ENCODE measurements at regions not wholly inside any gene's neighbourhood (a gene's known extent, or its start where the extent isn't known, plus 50 kb on each side); places are given as distances from the start of the nearest gene placed in this dataset.

DNA sequence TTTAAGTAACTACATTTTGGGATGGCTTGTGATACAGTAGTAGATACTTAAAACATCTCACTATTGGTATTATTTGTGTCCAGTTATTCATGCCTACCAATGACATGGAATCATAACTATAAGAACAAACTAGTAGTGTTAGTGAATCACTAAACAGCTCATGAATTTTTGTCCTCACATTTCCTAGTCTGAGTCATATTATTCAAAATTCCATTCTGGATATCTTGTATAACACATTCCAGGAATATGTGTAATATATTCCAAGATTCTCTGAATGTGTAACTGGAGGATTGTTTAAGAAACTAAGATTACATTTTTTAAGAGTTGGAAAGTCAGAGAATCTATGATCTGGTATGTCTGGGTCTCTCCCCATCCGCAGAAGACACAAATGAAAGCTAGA, 565.3 kb upstream of the ZNF608 start:
- intact Hi-C loops (cut with DNase I), result no loop called here

DNA sequence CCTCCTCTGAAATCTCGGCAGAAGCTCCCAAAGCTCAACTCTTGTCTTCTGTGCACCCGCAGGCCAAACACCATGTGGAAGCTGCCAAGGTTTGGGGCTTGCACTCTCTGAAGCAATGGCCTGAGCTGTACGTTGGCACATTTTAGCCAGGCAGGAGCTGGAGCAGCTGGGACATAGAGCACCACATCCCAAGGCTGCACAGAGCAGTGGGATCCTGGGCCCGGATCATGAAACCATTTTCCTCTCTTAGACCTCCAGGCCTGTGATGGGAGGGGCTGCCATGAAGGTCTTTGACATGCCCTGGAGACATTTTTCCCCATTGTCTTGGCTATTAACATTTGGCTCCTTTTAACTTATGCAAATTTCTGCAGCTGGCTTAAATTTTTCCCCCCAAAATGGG, 567.1 kb upstream of the ZNF608 start:
- no peak for DNase-seq (ENCODE audit: low spot score)
- intact Hi-C loops (cut with DNase I), result no loop called here

More for the DNA sequence above, 565.3 kb upstream of the ZNF608 start:
- no peak for DNase-seq (ENCODE audit: low spot score)

DNA sequence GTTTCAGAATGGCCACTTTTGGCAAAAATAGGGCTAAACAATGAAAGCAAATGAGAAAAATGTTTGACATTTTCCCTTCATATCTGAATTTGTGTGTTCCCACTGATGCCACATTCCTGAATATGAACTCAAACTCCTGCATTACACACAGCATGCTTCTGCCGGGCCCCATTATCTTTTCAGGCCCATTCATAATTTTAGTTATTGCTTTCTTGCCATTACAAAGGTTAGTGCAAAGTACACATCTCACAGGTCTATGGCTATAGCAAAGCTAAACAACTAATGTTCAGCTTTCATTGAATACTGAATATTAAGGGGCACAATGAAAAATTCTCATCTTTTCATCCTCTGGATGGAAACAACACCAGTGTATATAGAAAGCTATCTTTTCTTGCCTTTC, 568.9 kb upstream of the ZNF608 start:
- intact Hi-C loops (cut with DNase I), result no loop called here
- DNase-seq (ENCODE audit: low spot score), result no peak

DNA sequence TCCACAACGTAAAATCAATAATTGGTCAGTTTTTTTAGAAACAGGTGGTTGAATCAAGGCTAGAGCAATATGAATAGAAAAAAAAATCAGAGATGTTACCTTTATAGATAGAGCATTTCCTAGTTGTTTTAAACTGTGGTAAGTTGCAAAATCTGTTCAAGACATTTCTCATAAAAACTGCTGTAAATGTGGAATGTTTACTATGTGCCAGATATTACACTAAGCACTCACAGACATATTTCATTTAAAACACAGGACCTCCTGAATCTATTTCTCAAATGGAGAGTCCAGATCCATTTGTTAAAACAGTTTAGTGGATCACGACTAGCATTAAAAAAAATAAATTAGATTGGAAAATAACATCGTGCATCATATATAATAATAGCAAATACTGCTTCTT, 570.0 kb upstream of the ZNF608 start:
- no peak for DNase-seq (ENCODE audit: low spot score)
- intact Hi-C loops (cut with DNase I), result no loop called here

DNA sequence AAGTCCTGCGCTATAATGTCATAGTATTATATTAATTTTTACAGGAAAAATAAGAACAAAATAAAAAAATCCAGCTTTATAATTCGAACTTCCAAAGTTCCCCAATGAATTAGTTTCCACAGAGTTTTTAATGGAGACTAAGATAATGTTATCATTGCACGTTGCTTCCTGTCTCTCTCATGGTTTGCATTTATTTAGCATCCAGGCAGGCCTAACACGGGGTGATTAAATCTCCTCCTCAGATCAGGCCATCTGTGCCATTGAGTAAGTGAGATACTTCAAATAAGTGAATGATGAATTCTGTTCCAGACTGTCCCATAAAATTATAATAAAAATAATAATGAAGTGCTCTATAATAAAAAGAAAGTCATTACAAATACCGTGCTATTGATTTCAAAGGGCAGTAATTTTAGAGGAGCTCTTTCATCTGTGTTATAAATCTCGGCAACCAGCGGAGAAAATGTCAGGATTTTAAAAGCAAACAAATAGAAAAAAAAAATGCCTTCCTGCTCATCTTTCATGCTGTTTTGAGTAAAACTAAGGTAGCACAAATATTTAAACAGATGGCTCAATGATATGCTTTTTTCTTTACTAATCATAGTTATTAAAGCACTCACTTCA, 570.6 kb upstream of the ZNF608 start:
- intact Hi-C loops (cut with DNase I), result no loop called here
- DNase-seq (ENCODE audit: low spot score), result no peak

DNA sequence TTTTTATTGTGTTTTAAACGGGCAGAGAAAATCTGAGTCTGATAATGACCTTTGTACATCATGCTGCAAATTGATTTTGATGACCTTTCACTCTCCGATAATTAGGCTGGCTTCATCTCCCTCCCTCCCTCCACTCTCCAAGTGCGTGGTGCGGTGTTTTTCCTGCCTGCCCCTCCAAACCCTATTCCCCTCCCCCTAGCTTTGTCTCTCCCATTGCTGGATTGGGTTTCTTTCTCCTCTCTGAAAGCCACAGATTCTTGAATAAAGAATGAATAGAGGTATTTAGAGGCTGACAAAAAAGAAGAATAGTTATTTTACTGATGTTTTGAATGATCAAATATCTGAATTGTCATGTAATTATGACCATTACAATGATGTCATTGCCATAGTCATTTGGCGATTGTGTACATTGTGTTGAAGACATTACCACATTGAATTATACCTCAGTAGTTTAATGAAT, 571.1 kb upstream of the ZNF608 start:
- no peak for DNase-seq (ENCODE audit: low spot score)
- intact Hi-C loops (cut with DNase I), result no loop called here

DNA sequence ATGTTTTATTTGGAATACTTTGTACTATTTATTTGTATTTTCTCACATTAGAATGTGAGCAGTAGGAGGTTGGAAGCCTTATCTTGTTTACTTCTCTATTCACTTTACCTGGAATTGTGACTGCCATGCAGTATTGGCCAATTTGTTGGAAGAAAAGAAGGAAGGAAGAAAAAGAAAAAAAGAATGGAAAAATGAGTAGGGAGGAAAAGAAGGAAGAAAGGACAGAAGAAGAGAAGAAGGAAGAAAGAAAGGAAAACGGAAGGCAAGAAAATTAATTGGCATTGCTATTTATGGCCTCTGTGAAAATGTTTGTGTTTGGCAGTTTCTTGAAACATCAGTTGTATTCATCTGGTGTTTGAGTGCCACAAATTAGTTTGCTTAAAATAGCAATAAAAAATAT, 575.2 kb upstream of the ZNF608 start:
- no peak for DNase-seq (ENCODE audit: low spot score)
- intact Hi-C loops (cut with DNase I), result no loop called here

DNA sequence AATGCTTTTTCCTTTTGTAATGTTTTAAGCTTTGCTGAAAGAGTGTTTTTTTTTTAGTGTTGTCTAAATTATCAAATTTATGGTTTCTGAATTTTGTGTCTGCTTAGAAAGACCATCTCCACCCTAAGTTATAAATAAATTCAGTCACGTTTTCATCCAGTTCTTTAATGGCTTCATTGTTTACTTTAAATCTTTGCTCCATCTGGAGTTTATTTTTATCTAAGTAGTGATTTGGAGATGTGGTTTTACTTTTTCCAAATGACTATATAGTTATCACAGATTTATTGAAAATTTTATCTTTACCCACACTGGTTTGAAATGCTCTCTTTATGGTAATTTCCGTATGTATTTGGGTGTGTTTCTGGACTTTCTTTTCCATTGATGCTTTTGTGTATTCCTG, 577.2 kb upstream of the ZNF608 start:
- intact Hi-C loops (cut with DNase I), result no loop called here
- DNase-seq (ENCODE audit: low spot score), result no peak

DNA sequence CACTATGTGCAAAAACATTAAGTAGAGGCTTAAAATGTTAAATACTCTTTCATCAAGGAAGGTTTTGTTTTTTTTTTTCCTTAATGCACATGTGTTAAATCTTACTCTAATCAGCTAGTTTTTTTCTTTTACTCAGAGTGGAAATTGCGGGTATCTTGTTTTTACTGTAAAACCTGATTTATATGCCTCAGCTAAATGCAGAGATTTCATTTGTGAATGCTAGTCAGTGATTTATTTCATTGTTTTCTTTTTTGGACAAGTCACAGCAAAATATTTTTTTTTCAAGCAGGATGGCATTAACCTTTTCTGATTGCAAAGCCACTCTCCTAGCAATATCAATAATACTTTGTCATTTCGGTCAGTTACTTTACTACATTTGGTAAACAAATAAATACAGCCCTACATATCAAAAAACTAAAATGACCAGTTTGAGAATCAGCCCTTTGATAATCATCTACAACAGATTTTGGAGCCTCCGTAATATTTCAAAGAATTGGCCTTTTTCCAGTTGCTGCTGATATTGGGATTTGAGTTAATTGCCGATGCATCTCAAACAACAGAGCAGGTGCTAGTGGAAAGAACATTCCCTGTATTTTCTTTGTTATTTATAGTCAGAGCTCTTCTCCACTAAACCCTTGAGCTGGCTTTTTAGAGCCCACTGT, 579.2 kb upstream of the ZNF608 start:
- no peak for DNase-seq (ENCODE audit: low spot score)
- intact Hi-C loops (cut with DNase I), result no loop called here

DNA sequence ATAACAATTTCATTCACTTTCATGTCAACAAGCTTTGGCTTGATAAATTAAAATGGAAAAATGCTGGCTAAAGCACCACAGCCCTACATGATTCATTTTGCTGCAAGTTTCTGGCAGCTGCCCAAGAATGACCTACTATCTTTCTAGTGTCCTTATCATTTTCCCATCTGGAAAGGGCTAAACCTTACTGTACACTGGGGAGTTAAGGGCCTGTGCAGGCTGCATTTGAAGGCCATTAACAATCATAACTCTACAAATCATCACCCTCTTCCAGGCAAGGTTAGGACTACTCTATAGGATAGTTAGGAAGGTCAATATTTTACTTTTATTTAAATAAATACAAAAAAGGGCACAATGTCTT, 579.7 kb upstream of the ZNF608 start:
- intact Hi-C loops (cut with DNase I), result no loop called here
- DNase-seq (ENCODE audit: low spot score), result no peak

DNA sequence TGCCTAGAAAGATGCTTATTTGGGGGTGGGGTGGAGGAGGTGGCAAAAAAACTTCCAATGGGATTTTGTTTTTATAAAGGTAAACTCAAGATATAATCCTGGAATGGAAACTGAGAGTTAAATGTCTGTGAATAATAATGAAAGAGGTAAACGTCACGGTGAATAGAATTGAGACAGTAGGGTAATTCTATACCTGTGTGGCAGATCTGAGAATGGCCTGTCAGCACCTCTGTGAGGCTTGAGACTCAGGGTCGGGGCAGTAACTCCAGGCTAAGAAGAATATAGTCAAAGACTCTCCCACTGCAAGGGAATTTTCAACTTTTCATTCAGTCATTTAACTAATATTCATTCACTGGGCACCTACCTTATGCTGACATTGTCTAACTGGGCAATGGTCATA, 581.2 kb upstream of the ZNF608 start:
- intact Hi-C loops (cut with DNase I), result no loop called here
- DNase-seq (ENCODE audit: low spot score), result no peak

DNA sequence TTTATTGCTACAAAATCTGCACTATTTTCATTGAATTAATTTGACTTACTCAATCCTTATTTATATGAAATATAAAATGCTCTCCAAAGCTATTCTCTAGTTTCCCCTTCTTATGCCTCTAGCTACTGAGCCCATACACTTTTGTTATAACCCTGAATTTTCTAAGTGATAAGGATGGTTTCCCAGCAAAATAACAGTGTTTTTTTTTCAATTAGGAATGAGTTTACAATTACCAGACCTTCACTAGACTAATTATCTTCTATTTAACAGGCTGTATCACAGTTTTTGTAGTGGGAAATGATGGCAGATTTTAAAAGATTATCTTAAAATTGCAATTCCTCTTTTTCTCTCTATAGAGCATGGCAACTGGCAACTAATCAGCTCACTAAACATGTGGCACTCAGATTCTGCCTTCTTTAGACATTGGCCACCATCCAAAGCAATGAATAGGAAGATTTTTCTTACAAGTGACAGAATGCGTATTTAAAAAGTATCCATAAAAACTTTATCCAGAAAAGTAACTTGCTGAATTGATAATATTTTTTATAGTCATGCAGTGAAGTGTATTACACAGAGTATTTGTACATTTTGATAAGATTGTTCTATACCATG, 585.7 kb upstream of the ZNF608 start:
- DNase-seq (ENCODE audit: low spot score), result no peak
- intact Hi-C loops (cut with DNase I), result no loop called here

DNA sequence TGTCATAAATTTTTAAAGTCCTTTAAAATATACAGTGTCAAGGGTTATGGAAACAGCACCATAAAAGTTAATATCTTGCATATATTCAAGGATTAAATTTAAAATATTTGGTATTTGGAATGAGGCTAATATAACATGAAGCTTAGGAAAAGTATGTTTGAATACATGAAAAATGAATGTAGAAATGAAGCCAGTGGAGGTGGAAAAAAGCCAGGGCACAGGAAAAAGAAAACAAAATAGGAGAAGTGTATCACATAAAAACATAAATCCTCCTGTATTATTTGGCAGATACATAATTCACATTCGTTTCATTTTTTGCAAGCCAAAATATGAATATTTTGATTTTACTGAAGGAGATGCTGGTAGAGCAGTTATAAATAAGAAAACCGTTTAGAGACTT, 587.0 kb upstream of the ZNF608 start:
- intact Hi-C loops (cut with DNase I), result no loop called here
- no peak for DNase-seq (ENCODE audit: low spot score)

DNA sequence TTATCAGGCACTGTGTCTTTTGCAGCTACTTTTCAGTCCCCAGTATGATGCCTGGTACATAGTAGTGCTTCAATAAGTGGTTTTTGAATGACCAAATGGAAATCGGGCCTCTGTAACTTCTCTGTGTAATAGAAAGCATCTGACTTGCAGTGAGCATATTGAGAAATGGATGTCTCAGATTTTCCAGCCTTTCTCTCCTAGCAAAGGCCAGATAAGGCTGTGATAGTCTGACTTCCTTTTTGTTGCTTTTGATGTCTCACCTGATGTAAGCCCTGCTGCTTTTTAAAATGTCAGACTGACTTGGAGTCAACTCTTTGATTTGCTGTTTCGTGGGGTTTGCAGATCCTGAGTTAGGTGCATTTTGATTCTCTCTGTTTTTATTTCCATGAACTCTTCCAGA, 590.0 kb upstream of the ZNF608 start:
- DNase-seq (ENCODE audit: low spot score), result no peak
- intact Hi-C loops (cut with DNase I), result no loop called here

DNA sequence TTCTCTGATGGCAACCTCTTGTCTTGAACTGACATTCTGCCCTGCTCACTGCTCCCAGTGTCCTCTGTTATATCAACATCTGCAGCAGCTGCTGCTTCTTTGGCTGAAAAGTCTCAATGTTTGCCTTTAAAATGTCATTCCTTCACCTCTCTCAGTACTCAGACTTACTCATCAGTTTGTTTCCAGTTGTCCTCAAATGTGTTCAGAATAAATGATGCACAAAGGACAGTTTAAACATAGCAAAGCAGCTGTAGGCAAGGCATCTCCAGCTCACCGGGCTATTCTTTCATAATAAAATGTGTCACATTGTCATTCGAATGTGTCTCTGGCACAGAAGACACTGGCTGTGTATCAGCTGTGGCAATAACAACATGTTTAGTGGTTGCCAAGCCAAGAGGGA, 590.9 kb upstream of the ZNF608 start:
- intact Hi-C loops (cut with DNase I), result no loop called here

DNA sequence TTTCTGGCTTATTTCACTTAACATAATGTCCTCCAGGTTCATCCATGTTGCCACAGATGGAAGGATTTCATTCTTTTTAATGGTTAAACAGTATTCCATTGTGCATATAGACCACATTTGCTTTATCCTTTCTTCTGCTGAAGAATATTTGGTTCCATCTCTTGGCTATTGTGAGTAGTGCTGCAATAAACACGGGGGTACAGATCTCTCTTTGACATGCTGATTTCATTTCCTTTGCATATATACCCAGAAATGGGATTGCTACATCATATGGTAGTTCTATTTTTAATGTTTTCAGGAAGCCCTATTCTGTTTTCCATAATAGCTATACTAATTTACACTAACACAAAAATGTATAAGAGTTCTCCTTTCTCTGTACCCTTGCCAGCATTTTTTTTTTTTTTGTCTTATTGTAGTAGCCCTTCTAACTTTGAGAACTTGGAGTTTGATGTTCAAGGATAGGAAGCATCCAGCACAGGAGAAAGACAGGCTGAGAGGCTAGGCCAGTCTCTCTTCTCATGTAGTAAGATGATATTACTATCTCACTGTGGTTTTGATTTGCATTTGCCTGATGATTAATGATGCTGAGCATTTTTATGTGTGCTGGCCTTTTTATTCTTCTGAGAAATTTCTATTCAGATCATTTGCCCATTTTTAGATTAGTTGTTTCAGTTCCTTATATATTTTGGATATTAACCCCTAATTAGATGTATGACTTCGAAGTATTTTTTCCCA, 592.2 kb upstream of the ZNF608 start:
- DNase-seq (ENCODE audit: low spot score), result no peak
- intact Hi-C loops (cut with DNase I), result no loop called here

More for the DNA sequence above, 590.9 kb upstream of the ZNF608 start:
- no peak for DNase-seq (ENCODE audit: low spot score)

DNA sequence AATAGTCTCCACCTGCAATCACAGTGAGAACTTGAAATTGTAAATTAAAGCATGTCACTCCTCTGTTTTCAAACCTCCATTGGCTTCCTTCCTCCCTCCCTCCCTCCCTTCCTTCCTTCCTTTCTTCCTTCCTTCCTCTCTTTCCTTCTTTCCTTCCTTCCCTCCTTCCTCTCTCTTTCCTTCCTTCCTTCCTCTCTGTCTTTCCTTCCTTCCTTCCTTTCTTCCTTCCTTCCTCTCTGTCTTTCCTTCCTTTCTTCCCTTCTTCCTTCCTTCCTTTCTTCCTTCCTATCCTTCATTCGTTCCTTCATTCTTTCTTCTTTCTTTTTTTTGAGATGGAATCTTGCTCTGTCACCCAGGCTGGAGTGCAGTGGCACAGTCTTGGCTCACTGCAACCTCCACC, 595.0 kb upstream of the ZNF608 start:
- DNase-seq (ENCODE audit: low spot score), result no peak
- intact Hi-C loops (cut with DNase I), result no loop called here

DNA sequence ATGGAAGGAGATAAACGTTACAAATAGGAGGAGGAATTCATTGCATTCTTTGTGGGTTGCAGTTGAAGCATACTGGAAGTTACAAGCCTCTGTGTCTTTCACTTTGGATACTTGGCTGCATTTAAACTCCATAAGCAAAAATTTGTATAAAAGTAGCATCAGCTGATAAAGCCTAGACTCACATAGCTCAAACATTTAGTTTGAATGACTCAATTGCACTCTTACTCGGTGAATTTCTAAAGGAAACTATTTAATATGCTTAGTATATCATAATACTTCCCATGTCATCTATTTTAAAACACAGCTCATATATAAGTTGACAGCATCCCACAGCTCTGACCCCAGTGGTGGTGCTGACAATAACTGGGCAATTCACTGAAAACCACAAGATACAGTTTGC, 596.6 kb upstream of the ZNF608 start:
- intact Hi-C loops (cut with DNase I), result no loop called here
- no peak for DNase-seq (ENCODE audit: low spot score)

DNA sequence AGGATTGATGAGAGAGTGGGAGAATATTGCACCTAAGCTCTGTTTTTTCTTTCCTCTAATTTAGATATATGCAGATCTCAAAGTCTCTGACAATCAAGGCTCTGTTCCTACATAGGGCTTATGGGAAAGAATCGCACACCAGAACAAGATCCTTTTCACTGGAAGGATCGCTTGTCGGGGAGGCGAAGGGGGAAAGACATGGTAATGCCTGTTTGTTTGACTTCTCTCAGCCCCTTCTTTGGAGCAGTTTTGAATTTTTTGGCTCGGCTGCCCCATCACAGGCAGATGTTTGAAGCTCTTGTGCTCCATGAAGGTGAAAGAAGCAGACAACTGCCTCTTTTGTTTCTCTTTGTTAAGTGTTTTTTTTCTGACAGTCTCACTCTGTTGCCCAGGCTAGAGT, 599.9 kb upstream of the ZNF608 start:
- intact Hi-C loops (cut with DNase I), result no loop called here
- DNase-seq (ENCODE audit: low spot score), result no peak

DNA sequence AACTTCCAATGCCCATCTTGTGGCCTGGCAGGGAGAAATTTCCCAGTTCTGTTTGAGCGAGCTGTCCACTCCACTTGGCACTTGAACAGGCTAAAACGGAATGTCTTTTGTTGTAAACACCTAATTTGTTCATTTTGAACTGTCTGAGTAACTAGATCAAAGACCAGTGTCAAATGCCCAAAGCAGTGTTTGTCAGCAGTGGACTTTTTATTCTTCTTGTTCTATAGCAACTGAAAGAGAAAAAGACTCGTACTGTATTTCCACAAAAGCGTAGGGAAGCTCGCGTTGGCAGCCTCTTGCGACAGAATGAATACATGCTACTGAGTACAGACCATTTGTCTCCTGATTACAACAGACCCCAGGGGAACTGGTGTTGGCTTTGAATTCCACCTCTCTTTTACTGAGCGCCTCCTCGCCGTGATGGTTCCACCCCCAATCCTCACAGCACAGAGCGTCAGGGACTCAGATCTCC, 601.8 kb upstream of the ZNF608 start:
- intact Hi-C loops (cut with DNase I), result no loop called here
- no peak for DNase-seq (ENCODE audit: low spot score)
